PC-3 (cell line): ENCODE measurements at regions not wholly inside any gene's neighbourhood (a gene's known extent, or its start where the extent isn't known, plus 50 kb on each side); places are given as distances from the start of the nearest gene placed in this dataset.

Experiments used
- ATAC-seq: fragments of 200-7000 bp; cut with Tn5 transposase; 2 replicates; pipeline ENCODE4 v1.9.1; 2020; ENCODE audit warnings: mild to moderate bottlenecking, moderate library complexity
- BruUV-seq: library from RNA; stranded (reverse); fragments of 400-500 nt; replicated peaks from 2 replicates; lab custom pipeline; 2021; lab: Mats Ljungman, UMichigan
- CTCF ChIA-PET: fragments of 300-600 bp; sonication (Branson Sonifier 250); formaldehyde crosslinking; loops from one replicate; lab custom pipeline; 2022; ENCODE audit warnings: antibody characterized with exemption; lab: Charles Lee
- POLR2A ChIA-PET: fragments of 300-600 bp; sonication (Branson Sonifier 250); formaldehyde crosslinking; loops from one replicate; lab custom pipeline; 2022; ENCODE audit warnings: antibody characterized with exemption; ENCODE audit not compliant: unreplicated experiment; lab: Charles Lee
- DNase-seq: peaks from one replicate; pipeline ENCODE4 v3.0.0-alpha.2; 2015
- H2AFZ ChIP-seq: fragments of 300-600 bp; sonication (generic); 2 replicates; pipeline ENCODE4 v1.6.0; 2016; ENCODE audit warnings: antibody characterized with exemption, low read length
- H3F3A ChIP-seq: fragments of 300-600 bp; sonication (generic); one replicate; pipeline ENCODE4 v1.6.0; 2017; ENCODE audit warnings: antibody characterized with exemption, low read length, control low read depth, mild to moderate bottlenecking; ENCODE audit not compliant: unreplicated experiment
- H3K27ac ChIP-seq: fragments of 300-600 bp; sonication (generic); 2 replicates; pipeline ENCODE4 v1.5.1; 2016; ENCODE audit warnings: mild to moderate bottlenecking, low read length
- H3K27me3 ChIP-seq: fragments of 300-600 bp; sonication (generic); 2 replicates; pipeline ENCODE4 v1.6.1; 2016; ENCODE audit warnings: low read length, mixed read lengths
- H3K36me3 ChIP-seq: fragments of 300-600 bp; sonication (generic); 2 replicates; pipeline ENCODE4 v1.6.1; 2016; ENCODE audit warnings: low read depth, mixed run types, low read length, mixed read lengths
- H3K4me1 ChIP-seq: fragments of 300-600 bp; sonication (generic); 2 replicates; pipeline ENCODE4 v1.5.1; 2016; ENCODE audit warnings: low read length; ENCODE audit not compliant: insufficient read depth
- H3K4me2 ChIP-seq: fragments of 300-600 bp; sonication (generic); 2 replicates; pipeline ENCODE4 v1.6.0; 2016; ENCODE audit warnings: low read length
- H3K4me3 ChIP-seq: fragments of 300-600 bp; sonication (generic); 2 replicates; pipeline ENCODE4 v1.5.1; 2016; ENCODE audit warnings: mild to moderate bottlenecking, low read length, mixed read lengths
- H3K79me2 ChIP-seq: fragments of 300-600 bp; sonication (generic); 2 replicates; pipeline ENCODE4 v1.6.1; 2017; ENCODE audit warnings: low read length, mixed read lengths
- H3K9ac ChIP-seq: fragments of 300-600 bp; sonication (generic); 2 replicates; pipeline ENCODE4 v1.6.0; 2016; ENCODE audit warnings: mild to moderate bottlenecking, low read length
- H3K9me2 ChIP-seq: fragments of 300-600 bp; sonication (generic); replicated peaks from 2 replicates; pipeline ENCODE4 v1.6.1; 2016; ENCODE audit warnings: mixed run types, low read length, mixed read lengths
- H3K9me3 ChIP-seq: fragments of 300-600 bp; sonication (generic); 2 replicates; pipeline ENCODE4 v1.6.1; 2016; ENCODE audit warnings: low read length, mixed read lengths
- H4K20me1 ChIP-seq: fragments of 300-600 bp; sonication (generic); 2 replicates; pipeline ENCODE4 v1.6.1; 2016; ENCODE audit warnings: low read length, mixed read lengths
- EZH2 ChIP-seq: fragments of 300-600 bp; sonication (generic); IDR thresholded peaks from one replicate; pipeline ENCODE4 v1.6.1; 2017; ENCODE audit warnings: antibody characterized with exemption, mild to moderate bottlenecking, low read length; ENCODE audit not compliant: unreplicated experiment
- EZH2phosphoT487 ChIP-seq: fragments of 300-600 bp; sonication (generic); IDR thresholded peaks from 2 replicates; pipeline ENCODE4 v1.6.1; 2018; ENCODE audit warnings: mild to moderate bottlenecking, antibody characterized with exemption, low read length, borderline replicate concordance
- intact Hi-C: fragments of 100-400 bp; cut with micrococcal nuclease; formaldehyde crosslinking; loops from 2 replicates; pipeline ENCODE4 v1.9.0; 2023
- TF ChIP-seq, protein P1 (sequence below): fragments of 300-600 bp; sonication (generic); conservative IDR thresholded peaks from 2 replicates; pipeline ENCODE4 v1.5.1; 2017; ENCODE audit warnings: antibody characterized with exemption, low read depth, mild to moderate bottlenecking, low read length

DNA sequence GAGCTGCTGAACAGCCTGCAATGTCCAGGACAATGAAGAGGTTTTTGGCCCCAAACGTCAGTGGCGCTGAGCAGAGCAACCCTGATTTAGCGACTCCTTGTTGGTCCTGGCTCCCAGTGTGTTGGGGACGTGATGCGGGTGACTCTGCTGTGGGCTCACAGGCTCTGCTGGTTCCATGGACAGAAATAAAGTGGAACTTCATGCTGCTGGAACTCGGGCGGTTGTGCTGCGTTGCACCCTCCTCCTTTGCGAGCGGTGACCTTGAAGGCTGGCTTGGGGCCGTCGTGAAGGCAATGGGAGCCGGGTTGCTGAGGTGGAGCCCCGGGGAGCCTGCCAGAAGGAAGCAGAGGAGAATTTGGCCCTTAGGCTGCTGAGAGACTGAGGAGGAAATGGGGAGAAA lies 122.6 kb upstream of the C1orf174 start:
- Histone ChIP-seq H3K27me3 (peaks cover 93% of the 10 kb centered on the region), H3K9me2 (no peaks in the 10 kb centered on the region), H4K20me1 (no peaks in the 10 kb centered on the region), H3F3A (no peaks in the 10 kb centered on the region), H3K9ac (no peak overlapping the region), H3K9me3 (no peaks in the 10 kb centered on the region), H3K27ac (no peak overlapping the region), H3K4me1 (no peaks in the 10 kb centered on the region), H3K36me3 (no peaks in the 10 kb centered on the region), H3K4me3 (no peak overlapping the region), H3K79me2 (no peaks in the 10 kb centered on the region), H3K4me2 (no peak overlapping the region), H2AFZ (no peak overlapping the region)
- no peak for TF ChIP-seq EZH2
- TF ChIP-seq, protein P1, sequence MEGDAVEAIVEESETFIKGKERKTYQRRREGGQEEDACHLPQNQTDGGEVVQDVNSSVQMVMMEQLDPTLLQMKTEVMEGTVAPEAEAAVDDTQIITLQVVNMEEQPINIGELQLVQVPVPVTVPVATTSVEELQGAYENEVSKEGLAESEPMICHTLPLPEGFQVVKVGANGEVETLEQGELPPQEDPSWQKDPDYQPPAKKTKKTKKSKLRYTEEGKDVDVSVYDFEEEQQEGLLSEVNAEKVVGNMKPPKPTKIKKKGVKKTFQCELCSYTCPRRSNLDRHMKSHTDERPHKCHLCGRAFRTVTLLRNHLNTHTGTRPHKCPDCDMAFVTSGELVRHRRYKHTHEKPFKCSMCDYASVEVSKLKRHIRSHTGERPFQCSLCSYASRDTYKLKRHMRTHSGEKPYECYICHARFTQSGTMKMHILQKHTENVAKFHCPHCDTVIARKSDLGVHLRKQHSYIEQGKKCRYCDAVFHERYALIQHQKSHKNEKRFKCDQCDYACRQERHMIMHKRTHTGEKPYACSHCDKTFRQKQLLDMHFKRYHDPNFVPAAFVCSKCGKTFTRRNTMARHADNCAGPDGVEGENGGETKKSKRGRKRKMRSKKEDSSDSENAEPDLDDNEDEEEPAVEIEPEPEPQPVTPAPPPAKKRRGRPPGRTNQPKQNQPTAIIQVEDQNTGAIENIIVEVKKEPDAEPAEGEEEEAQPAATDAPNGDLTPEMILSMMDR, result no peak
- ATAC-seq, result no peak
- no peak for DNase-seq
- BruUV-seq, result no TSS peak
- POLR2A ChIA-PET, result no interaction called here
- CTCF ChIA-PET, result interaction anchor here (0.6 kb wide), 1 partner anchor 116 kb away, joined by 3 read pairs; no protein-coding TSS in a partner anchor
- intact Hi-C loops, result no loop called here

DNA sequence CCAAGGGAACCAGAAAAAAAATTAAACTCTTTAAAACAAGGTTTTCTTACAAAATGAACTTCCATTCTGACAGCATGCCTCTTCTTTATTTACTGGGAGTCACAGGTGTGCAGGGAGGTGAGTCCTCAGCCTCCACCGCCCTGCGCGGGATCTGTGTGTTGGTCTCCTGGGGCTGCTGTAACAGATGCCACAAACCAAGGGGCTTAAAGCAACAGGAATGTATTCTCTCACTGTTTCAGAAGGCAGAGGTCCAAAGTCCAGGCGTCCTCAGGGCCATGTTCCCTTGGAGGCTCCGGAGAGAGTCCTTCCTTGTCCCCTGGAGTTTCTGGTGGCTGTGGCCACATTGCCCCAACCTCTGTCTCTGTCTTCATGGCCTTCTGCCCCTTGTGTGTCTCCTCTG lies 123.6 kb upstream of the C1orf174 start:
- Histone ChIP-seq H3K9me3 (no peaks in the 10 kb centered on the region), H4K20me1 (no peaks in the 10 kb centered on the region), H3K27ac (no peak overlapping the region), H3K4me2 (no peak overlapping the region), H3K9me2 (no peaks in the 10 kb centered on the region), H3F3A (no peaks in the 10 kb centered on the region), H2AFZ (no peak overlapping the region), H3K27me3 (peaks cover 93% of the 10 kb centered on the region), H3K4me1 (no peaks in the 10 kb centered on the region), H3K79me2 (no peaks in the 10 kb centered on the region), H3K9ac (no peak overlapping the region), H3K4me3 (no peak overlapping the region), H3K36me3 (no peaks in the 10 kb centered on the region)
- no TSS peak for BruUV-seq
- ATAC-seq (no peak), DNase-seq (no peak)
- ChIA-PET POLR2A (no interaction called here), CTCF (no interaction called here)
- intact Hi-C loops, result no loop called here
- no peak for TF ChIP-seq EZH2
- no peak for TF ChIP-seq EZH2phosphoT487
- TF ChIP-seq, protein P1, result no peak

DNA sequence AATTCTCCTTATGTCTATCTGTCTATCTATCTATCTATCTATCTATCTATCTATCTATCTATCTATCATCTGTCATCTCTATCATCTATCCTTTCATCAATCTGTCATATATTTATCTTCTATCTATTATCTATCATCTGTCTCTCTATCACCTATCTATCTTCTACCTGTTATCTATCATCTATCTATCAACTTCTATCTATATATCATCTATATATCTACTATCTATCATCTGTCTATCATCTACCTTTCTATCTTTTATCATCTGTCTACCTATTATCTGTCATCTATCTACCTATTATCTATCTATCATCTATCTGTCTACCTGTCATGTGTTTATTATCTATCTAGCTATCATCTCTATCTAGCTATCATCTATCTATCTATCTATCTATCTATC lies 124.7 kb upstream of the C1orf174 start:
- no TSS peak for BruUV-seq
- POLR2A ChIA-PET, result no interaction called here
- no peaks in the 10 kb centered on the region for H4K20me1 ChIP-seq
- H3K4me2 ChIP-seq, result no peak overlapping the region
- intact Hi-C loops, result no loop called here
- no peaks in the 10 kb centered on the region for H3K4me1 ChIP-seq
- H3K9me2 ChIP-seq, result no peaks in the 10 kb centered on the region
- H2AFZ ChIP-seq, result no peak overlapping the region
- H3K4me3 ChIP-seq, result no peak overlapping the region
- no peaks in the 10 kb centered on the region for H3K9me3 ChIP-seq
- no peak for ATAC-seq
- H3F3A ChIP-seq, result no peaks in the 10 kb centered on the region
- no peaks in the 10 kb centered on the region for H3K79me2 ChIP-seq
- no peaks in the 10 kb centered on the region for H3K36me3 ChIP-seq
- TF ChIP-seq, protein P1, result no peak
- TF ChIP-seq EZH2phosphoT487 (no peak), EZH2 (no peak)
- CTCF ChIA-PET, result interaction anchor here (0.6 kb wide), 1 partner anchor 63 kb away, joined by 3 read pairs; no protein-coding TSS in a partner anchor
- no peak for DNase-seq
- peaks cover 93% of the 10 kb centered on the region for H3K27me3 ChIP-seq
- H3K9ac ChIP-seq, result no peak overlapping the region
- H3K27ac ChIP-seq, result no peak overlapping the region
